Lower leg skin (tissue), 3 donors: ENCODE measurements at regions not wholly inside any gene's neighbourhood (a gene's known extent, or its start where the extent isn't known, plus 50 kb on each side); places are given as distances from the start of the nearest gene placed in this dataset.
"Not testable (repeated sequence)": the region's sequence is repeated elsewhere in the genome, so short reads cannot be mapped to it uniquely, and the experiment has no call there.

Experiments used
- CTCF ChIP-seq, 3 donors: fragments of 450-650 bp; IDR thresholded peaks; one replicate each; pipeline ENCODE4 v1.5.1; 2016; ENCODE audit warnings: antibody characterized with exemption in 3 of 3, mild to moderate bottlenecking in 3 of 3, moderate library complexity in 2 of 3
- POLR2A ChIP-seq, 2 donors: fragments of 450-650 bp; IDR thresholded peaks; one replicate each; pipeline ENCODE4 v1.6.1; 2016 to 2017; ENCODE audit warnings: antibody characterized with exemption in 2 of 2, mild to moderate bottlenecking in 1 of 2, moderate library complexity in 1 of 2

DNA sequence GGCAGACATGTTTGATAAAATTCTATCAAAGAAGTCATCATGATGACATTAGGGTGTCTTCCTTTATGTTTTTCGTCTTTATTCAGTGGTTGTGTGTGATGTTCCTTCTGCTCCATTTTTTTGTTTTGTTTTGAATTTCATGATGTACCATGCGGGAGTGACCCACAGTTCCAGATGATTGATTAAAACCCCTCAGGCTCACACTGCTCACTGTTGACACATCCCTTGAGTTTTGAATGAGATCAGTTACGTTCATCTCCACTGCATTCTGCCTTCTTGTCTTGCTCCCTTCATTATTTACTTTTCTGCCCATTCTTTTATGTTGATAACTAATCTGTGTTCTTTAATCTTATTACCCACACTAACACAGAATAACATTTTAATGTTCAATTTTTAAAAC is 421.7 kb upstream of the ANKRD20A1 start:
- TF ChIP-seq CTCF, POLR2A (IDR thresholded peaks at IDR 0.05): not testable (repeated sequence)
